Panc1 (cell line): ENCODE measurements at regions not wholly inside any gene's neighbourhood (a gene's known extent, or its start where the extent isn't known, plus 50 kb on each side); places are given as distances from the start of the nearest gene placed in this dataset.

Source experiments
- ATAC-seq: fragments of 200-7000 bp; cut with Tn5 transposase; 2 replicates; pipeline ENCODE4 v1.9.1; 2020; ENCODE audit warnings: mild to moderate bottlenecking, moderate library complexity
- BruUV-seq: library from RNA; stranded (reverse); fragments of 400-500 nt; replicated peaks from 2 replicates; lab custom pipeline; 2021; lab: Mats Ljungman, UMichigan
- CTCF ChIA-PET: fragments of 300-600 bp; sonication (Branson Sonifier 250); formaldehyde crosslinking; loops from one replicate; lab custom pipeline; 2022; ENCODE audit warnings: antibody characterized with exemption; lab: Charles Lee
- POLR2A ChIA-PET: fragments of 300-600 bp; sonication (Branson Sonifier 250); formaldehyde crosslinking; loops from one replicate; lab custom pipeline; 2022; ENCODE audit warnings: antibody characterized with exemption; lab: Charles Lee
- DNase-seq: peaks from one replicate; pipeline ENCODE4 v3.0.0-alpha.2; 2010; ENCODE audit warnings: low read depth, low spot score
- H3K27ac ChIP-seq: 2 replicates; pipeline ENCODE4 v1.5.1; 2011; ENCODE audit warnings: mild to moderate bottlenecking, low read length, inconsistent platforms
- H3K27me3 ChIP-seq: fragments of 200-500 bp; sonication (Bioruptor generic); 2 replicates; pipeline ENCODE4 v1.6.0; 2014; ENCODE audit warnings: low read length, inconsistent platforms; ENCODE audit not compliant: control insufficient read depth, insufficient read depth
- H3K36me3 ChIP-seq: fragments of 200-500 bp; sonication (Bioruptor generic); 2 replicates; pipeline ENCODE4 v1.5.1; 2014; ENCODE audit warnings: inconsistent platforms, mild to moderate bottlenecking, low read length, moderate library complexity; ENCODE audit not compliant: control insufficient read depth, insufficient read depth
- H3K4me1 ChIP-seq: 2 replicates; pipeline ENCODE4 v1.5.1; 2011; ENCODE audit warnings: inconsistent platforms, mild to moderate bottlenecking, low read length, moderate library complexity; ENCODE audit not compliant: control insufficient read depth, insufficient read depth
- H3K4me3 ChIP-seq, 2 experiments: 2 replicates each; pipeline ENCODE4 v1.5.1; 2011 to 2012; ENCODE audit warnings: low read depth in 2 of 2, low read length in 2 of 2, mild to moderate bottlenecking in 2 of 2, inconsistent platforms in 1 of 2, moderate library complexity in 1 of 2
- H3K9me3 ChIP-seq: fragments of 200-500 bp; sonication (Bioruptor generic); 2 replicates; pipeline ENCODE4 v1.5.1; 2014; ENCODE audit warnings: low read depth, mild to moderate bottlenecking, inconsistent platforms, low read length, moderate library complexity; ENCODE audit not compliant: control insufficient read depth, insufficient read depth
- POLR2AphosphoS5 ChIP-seq: IDR thresholded peaks from 2 replicates; pipeline ENCODE4 v1.6.1; 2012; ENCODE audit warnings: mild to moderate bottlenecking, low read depth, low read length, moderate library complexity
- SIN3A ChIP-seq: IDR thresholded peaks from 2 replicates; pipeline ENCODE4 v1.6.1; 2012; ENCODE audit warnings: low read depth, mild to moderate bottlenecking, low read length, moderate library complexity, borderline replicate concordance; ENCODE audit not compliant: insufficient read depth
- TCF7L2 ChIP-seq: IDR thresholded peaks from 2 replicates; pipeline ENCODE4 v1.6.1; 2011; ENCODE audit warnings: mild to moderate bottlenecking, low read depth, low read length, inconsistent platforms
- in situ Hi-C: cut with HindIII; loops from 2 replicates; pipeline ENCODE4 v1.10.0; 2016; ENCODE audit warnings: low sequenced_read_pairs, low pct_unique_long_range_greater_than_20kb
- intact Hi-C: fragments of 100-400 bp; cut with micrococcal nuclease; formaldehyde crosslinking; loops from one replicate; pipeline ENCODE4 v1.10.0; 2022; ENCODE audit not compliant: unreplicated experiment
- TF ChIP-seq, protein P1 (sequence below), 2 experiments: IDR thresholded peaks; 2 replicates each; pipeline ENCODE4 v1.6.1; 2011 to 2012; ENCODE audit warnings: low read depth in 2 of 2, control low read depth in 1 of 2, low read length in 1 of 2, mild to moderate bottlenecking in 1 of 2, moderate library complexity in 1 of 2; ENCODE audit not compliant: insufficient read depth in 1 of 2
- TF ChIP-seq, protein P2 (sequence below): fragments of 450-650 bp; IDR thresholded peaks from 2 replicates; pipeline ENCODE4 v1.5.1; 2017; ENCODE audit warnings: mild to moderate bottlenecking

DNA sequence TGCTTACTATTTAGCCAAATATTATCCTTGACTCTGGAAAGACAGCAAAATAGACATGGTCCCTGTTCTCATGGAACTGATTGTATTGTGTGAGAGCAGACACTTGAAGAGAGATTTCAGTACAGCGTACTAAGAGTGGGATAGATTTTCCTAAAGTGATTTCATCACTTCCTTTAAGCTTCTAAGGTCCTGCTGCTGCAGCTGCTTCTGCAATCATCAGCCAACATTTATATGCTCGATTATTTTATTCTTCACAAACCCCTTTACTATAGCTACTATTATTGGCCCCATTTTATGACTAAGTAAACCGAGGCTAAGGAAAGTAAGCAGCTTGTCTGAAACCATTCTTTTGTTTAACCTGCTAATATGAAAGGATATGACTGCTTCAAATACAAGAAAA lies 137.7 kb downstream of the SPATA31D1 start:
- no TSS peak for BruUV-seq
- Histone ChIP-seq H3K9me3 (no peaks in the 10 kb centered on the region), H3K27me3 (no peaks in the 10 kb centered on the region), H3K4me1 (no peaks in the 10 kb centered on the region), H3K27ac (no peak overlapping the region), H3K36me3 (no peaks in the 10 kb centered on the region), H3K4me3 (no peak overlapping the region)
- ChIA-PET CTCF (no interaction called here), POLR2A (no interaction called here)
- TF ChIP-seq SIN3A (no peak), TCF7L2 (no peak), POLR2AphosphoS5 (no peak)
- TF ChIP-seq, protein P1, sequence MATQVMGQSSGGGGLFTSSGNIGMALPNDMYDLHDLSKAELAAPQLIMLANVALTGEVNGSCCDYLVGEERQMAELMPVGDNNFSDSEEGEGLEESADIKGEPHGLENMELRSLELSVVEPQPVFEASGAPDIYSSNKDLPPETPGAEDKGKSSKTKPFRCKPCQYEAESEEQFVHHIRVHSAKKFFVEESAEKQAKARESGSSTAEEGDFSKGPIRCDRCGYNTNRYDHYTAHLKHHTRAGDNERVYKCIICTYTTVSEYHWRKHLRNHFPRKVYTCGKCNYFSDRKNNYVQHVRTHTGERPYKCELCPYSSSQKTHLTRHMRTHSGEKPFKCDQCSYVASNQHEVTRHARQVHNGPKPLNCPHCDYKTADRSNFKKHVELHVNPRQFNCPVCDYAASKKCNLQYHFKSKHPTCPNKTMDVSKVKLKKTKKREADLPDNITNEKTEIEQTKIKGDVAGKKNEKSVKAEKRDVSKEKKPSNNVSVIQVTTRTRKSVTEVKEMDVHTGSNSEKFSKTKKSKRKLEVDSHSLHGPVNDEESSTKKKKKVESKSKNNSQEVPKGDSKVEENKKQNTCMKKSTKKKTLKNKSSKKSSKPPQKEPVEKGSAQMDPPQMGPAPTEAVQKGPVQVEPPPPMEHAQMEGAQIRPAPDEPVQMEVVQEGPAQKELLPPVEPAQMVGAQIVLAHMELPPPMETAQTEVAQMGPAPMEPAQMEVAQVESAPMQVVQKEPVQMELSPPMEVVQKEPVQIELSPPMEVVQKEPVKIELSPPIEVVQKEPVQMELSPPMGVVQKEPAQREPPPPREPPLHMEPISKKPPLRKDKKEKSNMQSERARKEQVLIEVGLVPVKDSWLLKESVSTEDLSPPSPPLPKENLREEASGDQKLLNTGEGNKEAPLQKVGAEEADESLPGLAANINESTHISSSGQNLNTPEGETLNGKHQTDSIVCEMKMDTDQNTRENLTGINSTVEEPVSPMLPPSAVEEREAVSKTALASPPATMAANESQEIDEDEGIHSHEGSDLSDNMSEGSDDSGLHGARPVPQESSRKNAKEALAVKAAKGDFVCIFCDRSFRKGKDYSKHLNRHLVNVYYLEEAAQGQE (IDR thresholded peaks at IDR 0.05; ENCODE audit: insufficient read depth in 1 of 2, low read depth in 2 of 2, low read length in 1 of 2): no peak
- TF ChIP-seq, protein P2, sequence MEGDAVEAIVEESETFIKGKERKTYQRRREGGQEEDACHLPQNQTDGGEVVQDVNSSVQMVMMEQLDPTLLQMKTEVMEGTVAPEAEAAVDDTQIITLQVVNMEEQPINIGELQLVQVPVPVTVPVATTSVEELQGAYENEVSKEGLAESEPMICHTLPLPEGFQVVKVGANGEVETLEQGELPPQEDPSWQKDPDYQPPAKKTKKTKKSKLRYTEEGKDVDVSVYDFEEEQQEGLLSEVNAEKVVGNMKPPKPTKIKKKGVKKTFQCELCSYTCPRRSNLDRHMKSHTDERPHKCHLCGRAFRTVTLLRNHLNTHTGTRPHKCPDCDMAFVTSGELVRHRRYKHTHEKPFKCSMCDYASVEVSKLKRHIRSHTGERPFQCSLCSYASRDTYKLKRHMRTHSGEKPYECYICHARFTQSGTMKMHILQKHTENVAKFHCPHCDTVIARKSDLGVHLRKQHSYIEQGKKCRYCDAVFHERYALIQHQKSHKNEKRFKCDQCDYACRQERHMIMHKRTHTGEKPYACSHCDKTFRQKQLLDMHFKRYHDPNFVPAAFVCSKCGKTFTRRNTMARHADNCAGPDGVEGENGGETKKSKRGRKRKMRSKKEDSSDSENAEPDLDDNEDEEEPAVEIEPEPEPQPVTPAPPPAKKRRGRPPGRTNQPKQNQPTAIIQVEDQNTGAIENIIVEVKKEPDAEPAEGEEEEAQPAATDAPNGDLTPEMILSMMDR: no peak
- intact Hi-C loops (no loop called here), in situ Hi-C loops (no loop called here)
- DNase-seq (no peak), ATAC-seq (no peak)

DNA sequence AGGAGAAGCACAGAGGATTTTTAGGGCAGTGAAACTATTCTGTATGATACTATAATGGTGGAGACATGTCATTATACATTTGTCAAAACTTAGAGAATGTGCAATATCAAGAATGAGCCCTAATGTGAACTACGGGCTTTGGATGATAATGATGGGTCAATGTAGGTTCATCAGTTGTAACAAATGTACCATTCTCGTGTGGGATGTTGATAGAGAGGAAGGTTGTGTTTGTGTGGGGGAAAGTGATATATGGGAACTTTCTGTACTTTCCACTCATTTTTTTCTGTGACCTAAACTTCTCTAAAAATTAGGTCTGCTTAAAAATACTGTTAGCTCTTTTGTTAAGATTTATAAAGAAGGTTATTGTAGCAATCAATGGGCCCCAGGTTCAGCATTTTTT lies 138.9 kb downstream of the SPATA31D1 start:
- ATAC-seq: no peak
- no peaks in the 10 kb centered on the region for H3K36me3 ChIP-seq
- H3K27ac ChIP-seq: no peak overlapping the region
- no peaks in the 10 kb centered on the region for H3K27me3 ChIP-seq
- BruUV-seq: no TSS peak
- CTCF ChIA-PET: no interaction called here
- POLR2A ChIA-PET: no interaction called here
- intact Hi-C loops: no loop called here
- no peaks in the 10 kb centered on the region for H3K4me1 ChIP-seq
- DNase-seq: no peak
- TF ChIP-seq SIN3A (no peak), TCF7L2 (no peak), POLR2AphosphoS5 (no peak)
- TF ChIP-seq, protein P2: no peak
- TF ChIP-seq, protein P1 (IDR thresholded peaks at IDR 0.05; ENCODE audit: insufficient read depth in 1 of 2, low read depth in 2 of 2, low read length in 1 of 2): no peak
- H3K9me3 ChIP-seq: no peaks in the 10 kb centered on the region
- H3K4me3 ChIP-seq: no peak overlapping the region
- in situ Hi-C loops: no loop called here
